ENCODE measurements at regions not wholly inside any gene's neighbourhood (a gene's known extent, or its start where the extent isn't known, plus 50 kb on each side); places are given as distances from the start of the nearest gene placed in this dataset.

GRCh38 chr17:73934696-73935095, 268.8 kb upstream of the RPL38 start:
- TF ChIP-seq CTCF (IDR thresholded peaks at IDR 0.05) (no peak), POLR2AphosphoS5 (IDR thresholded peaks at IDR 0.05) (no peak), EP300 (IDR thresholded peaks at IDR 0.05; ENCODE audit: low read depth) (no peak)

Measured in transverse colon (tissue), 4 donors.